CD14-positive monocyte (primary cell): ENCODE measurements at regions not wholly inside any gene's neighbourhood (a gene's known extent, or its start where the extent isn't known, plus 50 kb on each side); places are given as distances from the start of the nearest gene placed in this dataset.
"Not testable (repeated sequence)": the region's sequence is repeated elsewhere in the genome, so short reads cannot be mapped to it uniquely, and the experiment has no call there.

Experiments used
- DNase-seq, 3 donors: peaks; one replicate each; pipeline ENCODE4 v3.0.0-alpha.2; 2011 to 2022
- H2AFZ ChIP-seq: 2 replicates; pipeline ENCODE4 v1.6.0; 2012; ENCODE audit warnings: mild to moderate bottlenecking, low read depth, low read length, inconsistent platforms; ENCODE audit not compliant: insufficient read depth, poor library complexity, severe bottlenecking
- H3K27ac ChIP-seq, 2 donors: 1 replicate in 1 of 2; 2 replicates in 1 of 2; pipeline ENCODE4 v1.5.1; 2012 to 2013; ENCODE audit warnings: low read length in 2 of 2, control low read depth in 1 of 2, inconsistent platforms in 1 of 2, low read depth in 1 of 2, mild to moderate bottlenecking in 1 of 2
- H3K27me3 ChIP-seq, 2 donors: one replicate each; pipeline versions ENCODE4 v1.6.0 to v1.6.1; 2011 to 2013; ENCODE audit warnings: low read length in 2 of 2; ENCODE audit not compliant: control insufficient read depth in 2 of 2, insufficient read depth in 2 of 2
- H3K36me3 ChIP-seq, 2 donors: replicated peaks in 1 of 2; 1 replicate in 1 of 2; 2 replicates in 1 of 2; pipeline versions ENCODE4 v1.5.1 to v1.6.1; 2012 to 2013; ENCODE audit warnings: low read length in 2 of 2, control low read depth in 1 of 2, inconsistent platforms in 1 of 2, mild to moderate bottlenecking in 1 of 2; ENCODE audit not compliant: insufficient read depth in 2 of 2, control insufficient read depth in 1 of 2
- H3K4me1 ChIP-seq, 2 donors: 1 replicate in 1 of 2; 2 replicates in 1 of 2; pipeline versions ENCODE4 v1.5.1 to v1.6.1; 2012 to 2013; ENCODE audit warnings: low read length in 2 of 2, control low read depth in 1 of 2, inconsistent platforms in 1 of 2, mild to moderate bottlenecking in 1 of 2, moderate library complexity in 1 of 2; ENCODE audit not compliant: insufficient read depth in 2 of 2, control insufficient read depth in 1 of 2
- H3K4me2 ChIP-seq: replicated peaks from 2 replicates; pipeline ENCODE3; 2012; ENCODE audit warnings: low read length, moderate library complexity, mild to moderate bottlenecking; ENCODE audit not compliant: poor library complexity, severe bottlenecking; ENCODE audit errors: extremely low read depth
- H3K4me3 ChIP-seq, 3 experiments: fragments of 200-600 bp in 1 of 3; sonication (generic) in 1 of 3; replicated peaks in 1 of 3; 1 replicate in 2 of 3; 2 replicates in 1 of 3; pipeline ENCODE4 v1.5.1; 2011 to 2013; ENCODE audit warnings: low read length in 3 of 3, mild to moderate bottlenecking in 3 of 3, control low read depth in 2 of 3, low read depth in 2 of 3, inconsistent platforms in 1 of 3, moderate library complexity in 1 of 3
- H3K79me2 ChIP-seq: 2 replicates; pipeline ENCODE4 v1.6.0; 2012; ENCODE audit warnings: mild to moderate bottlenecking, control low read depth, inconsistent platforms, low read length, moderate library complexity; ENCODE audit not compliant: insufficient read depth
- H3K9ac ChIP-seq: 2 replicates; pipeline ENCODE4 v1.6.0; 2017; ENCODE audit warnings: low read length, mild to moderate bottlenecking; ENCODE audit not compliant: insufficient read depth, poor library complexity, severe bottlenecking
- H3K9me3 ChIP-seq, 2 donors: replicated peaks in 1 of 2; 1 replicate in 1 of 2; 2 replicates in 1 of 2; pipeline versions ENCODE4 v1.5.1 to v1.6.1; 2012 to 2013; ENCODE audit warnings: low read length in 2 of 2, control low read depth in 1 of 2; ENCODE audit not compliant: control insufficient read depth in 1 of 2, insufficient read depth in 1 of 2
- H4K20me1 ChIP-seq: 2 replicates; pipeline ENCODE4 v1.6.0; 2012; ENCODE audit warnings: mild to moderate bottlenecking, low read length, control low read depth, moderate library complexity; ENCODE audit not compliant: insufficient read depth
- H3K27ac Mint-ChIP-seq, 7 donors: one replicate each; pipeline ENCODE4 v1.8.0; 2020; ENCODE audit warnings: mild to moderate bottlenecking in 7 of 7, mixed read lengths in 7 of 7, moderate library complexity in 6 of 7, inconsistent platforms in 2 of 7
- H3K27me3 Mint-ChIP-seq, 3 donors: one replicate each; pipeline ENCODE4 v1.8.0; 2021 to 2022; ENCODE audit warnings: low read depth in 3 of 3, mild to moderate bottlenecking in 3 of 3, mixed read lengths in 3 of 3, moderate library complexity in 3 of 3, inconsistent platforms in 1 of 3
- H3K36me3 Mint-ChIP-seq, 2 donors: one replicate each; pipeline ENCODE4 v1.8.0; 2020; ENCODE audit warnings: mixed read lengths in 2 of 2, inconsistent platforms in 1 of 2, mild to moderate bottlenecking in 1 of 2
- H3K4me1 Mint-ChIP-seq: one replicate; pipeline ENCODE4 v1.8.0; 2020; ENCODE audit warnings: mild to moderate bottlenecking, mixed read lengths
- H3K4me3 Mint-ChIP-seq, 2 donors: one replicate each; pipeline ENCODE4 v1.8.0; 2020; ENCODE audit warnings: mild to moderate bottlenecking in 2 of 2, mixed read lengths in 2 of 2, moderate library complexity in 1 of 2
- H3K9me3 Mint-ChIP-seq, 7 donors: one replicate each; pipeline ENCODE4 v1.8.0; 2020 to 2022; ENCODE audit warnings: mixed read lengths in 7 of 7, mild to moderate bottlenecking in 6 of 7, moderate library complexity in 6 of 7, inconsistent platforms in 2 of 7
- WGBS: methylation state at CpG from one replicate; pipeline ENCODE4 v1.1.5; 2013; ENCODE audit warnings: missing lambda C conversion rate; ENCODE audit not compliant: insufficient coverage; 5-methylcytosine and 5-hydroxymethylcytosine counted together
- intact Hi-C, 2 donors: fragments of 100-400 bp; cut with micrococcal nuclease; formaldehyde crosslinking; loops; one replicate each; pipeline versions ENCODE4 v1.15.0 to v1.15.1; 2023
- TF ChIP-seq, protein P1 (sequence below): fragments of 200-600 bp; IDR thresholded peaks from one replicate; pipeline ENCODE4 v1.8.0; 2022; ENCODE audit warnings: antibody characterized with exemption, mild to moderate bottlenecking

- DNase-seq, result no peak
- intact Hi-C loops, result no loop called here
- H3K4me1 Mint-ChIP-seq, result peaks cover 18% of the 10 kb centered on the region
- peaks cover 0 to 3% of the 10 kb centered on the region in 2 donors for H3K36me3 Mint-ChIP-seq
- Histone ChIP-seq H3K4me2 (no peak overlapping the region), H4K20me1 (no peaks in the 10 kb centered on the region), H3K9ac (no peak overlapping the region), H3K9me3 (peaks cover 0 to 12% of the 10 kb centered on the region in 2 donors), H3K79me2 (no peaks in the 10 kb centered on the region), H2AFZ (no peak overlapping the region), H3K4me3 (no peak overlapping the region), H3K27me3 (peaks cover 31 to 60% of the 10 kb centered on the region in 2 donors), H3K36me3 (no peaks in the 10 kb centered on the region), H3K4me1 (no peaks in the 10 kb centered on the region), H3K27ac (no peak overlapping the region)
- H3K27ac Mint-ChIP-seq, result no peak overlapping the region
- H3K27me3 Mint-ChIP-seq, result peaks cover 57 to 89% (median 83%) of the 10 kb centered on the region in 3 donors
- peaks cover 5 to 19% (median 7%) of the 10 kb centered on the region in 7 donors for H3K9me3 Mint-ChIP-seq
- WGBS, result 51% methylated on average over 14 of the region's 16 CpGs
- TF ChIP-seq, protein P1, sequence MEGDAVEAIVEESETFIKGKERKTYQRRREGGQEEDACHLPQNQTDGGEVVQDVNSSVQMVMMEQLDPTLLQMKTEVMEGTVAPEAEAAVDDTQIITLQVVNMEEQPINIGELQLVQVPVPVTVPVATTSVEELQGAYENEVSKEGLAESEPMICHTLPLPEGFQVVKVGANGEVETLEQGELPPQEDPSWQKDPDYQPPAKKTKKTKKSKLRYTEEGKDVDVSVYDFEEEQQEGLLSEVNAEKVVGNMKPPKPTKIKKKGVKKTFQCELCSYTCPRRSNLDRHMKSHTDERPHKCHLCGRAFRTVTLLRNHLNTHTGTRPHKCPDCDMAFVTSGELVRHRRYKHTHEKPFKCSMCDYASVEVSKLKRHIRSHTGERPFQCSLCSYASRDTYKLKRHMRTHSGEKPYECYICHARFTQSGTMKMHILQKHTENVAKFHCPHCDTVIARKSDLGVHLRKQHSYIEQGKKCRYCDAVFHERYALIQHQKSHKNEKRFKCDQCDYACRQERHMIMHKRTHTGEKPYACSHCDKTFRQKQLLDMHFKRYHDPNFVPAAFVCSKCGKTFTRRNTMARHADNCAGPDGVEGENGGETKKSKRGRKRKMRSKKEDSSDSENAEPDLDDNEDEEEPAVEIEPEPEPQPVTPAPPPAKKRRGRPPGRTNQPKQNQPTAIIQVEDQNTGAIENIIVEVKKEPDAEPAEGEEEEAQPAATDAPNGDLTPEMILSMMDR, result no peak
- peak overlapping the region in 1 of 2 donors; percentile 57 for H3K4me3 Mint-ChIP-seq
Observed at GRCh38 chr1:143718021-143718420, 253.8 kb downstream of the FAM72C start.

GRCh38 chr1:143717434-143717833 lies 254.4 kb downstream of the FAM72C start:
- H3K27me3 Mint-ChIP-seq, result peaks cover 57 to 83% (median 81%) of the 10 kb centered on the region in 3 donors
- WGBS, result 49% methylated on average over 16 of the region's 21 CpGs

GRCh38 chr1:143714913-143715312 lies 256.9 kb downstream of the FAM72C start:
- H3K4me1 ChIP-seq, H3K27ac Mint-ChIP-seq, H2AFZ ChIP-seq, H3K4me2 ChIP-seq, H3K4me3 Mint-ChIP-seq, H3K9ac ChIP-seq, H3K79me2 ChIP-seq, H4K20me1 ChIP-seq, H3K36me3 ChIP-seq, H3K36me3 Mint-ChIP-seq, intact Hi-C loops, H3K9me3 ChIP-seq, DNase-seq, H3K4me3 ChIP-seq, H3K27ac ChIP-seq: not testable (repeated sequence)
- WGBS, result 90% methylated on average over 2 of the region's 4 CpGs
- peaks cover 38 to 64% (median 63%) of the 10 kb centered on the region in 3 donors for H3K27me3 Mint-ChIP-seq
- H3K4me1 Mint-ChIP-seq, result peaks cover 12% of the 10 kb centered on the region
- H3K27me3 ChIP-seq, result peaks cover 9 to 31% of the 10 kb centered on the region in 2 donors
- H3K9me3 Mint-ChIP-seq, result peaks cover 0 to 10% (median 3%) of the 10 kb centered on the region in 7 donors

More at GRCh38 chr1:143717434-143717833, 254.4 kb downstream of the FAM72C start:
- no peak overlapping the region for H3K27ac Mint-ChIP-seq
- H4K20me1 ChIP-seq, result no peaks in the 10 kb centered on the region
- TF ChIP-seq, protein P1, result no peak
- peak overlapping the region in 1 of 2 donors; percentile 57 for H3K4me3 Mint-ChIP-seq
- H3K9me3 ChIP-seq, result peaks cover 0 to 12% of the 10 kb centered on the region in 2 donors
- H2AFZ ChIP-seq, result no peak overlapping the region
- H3K4me1 ChIP-seq, result no peaks in the 10 kb centered on the region
- H3K9ac ChIP-seq, result no peak overlapping the region
- H3K27ac ChIP-seq, result no peak overlapping the region
- H3K4me1 Mint-ChIP-seq, result peaks cover 18% of the 10 kb centered on the region
- no peak overlapping the region for H3K4me3 ChIP-seq
- intact Hi-C loops, result no loop called here
- no peaks in the 10 kb centered on the region for H3K36me3 ChIP-seq
- H3K27me3 ChIP-seq, result peaks cover 28 to 54% of the 10 kb centered on the region in 2 donors
- DNase-seq, result no peak
- peaks cover 0 to 3% of the 10 kb centered on the region in 2 donors for H3K36me3 Mint-ChIP-seq
- no peaks in the 10 kb centered on the region for H3K79me2 ChIP-seq
- H3K4me2 ChIP-seq, result no peak overlapping the region
- peaks cover 5 to 19% (median 7%) of the 10 kb centered on the region in 7 donors for H3K9me3 Mint-ChIP-seq
